ENCODE measurements at regions not wholly inside any gene's neighbourhood (a gene's known extent, or its start where the extent isn't known, plus 50 kb on each side); places are given as distances from the start of the nearest gene placed in this dataset.

GRCh38 chr6:6969761-6970223 lies 138.0 kb upstream of the RREB1 start:
- 83 to 88% methylated on average over 10 of the region's 10 CpGs for WGBS, 2 experiments
- H3K9me3 ChIP-seq (ENCODE audit: control insufficient read depth, low read length) = no peaks in the 10 kb centered on the region
- H3K27ac ChIP-seq (ENCODE audit: insufficient read depth, low read depth, low read length, poor library complexity, severe bottlenecking) = no peak overlapping the region
- H3K4me3 ChIP-seq (ENCODE audit: insufficient read depth, low read depth, low read length) = no peak overlapping the region
- H3K27me3 ChIP-seq (ENCODE audit: control insufficient read depth, insufficient read depth, low read length, poor library complexity, severe bottlenecking) = no peaks in the 10 kb centered on the region
- H3K4me1 ChIP-seq (ENCODE audit: control insufficient read depth, insufficient read depth, low read length) = no peaks in the 10 kb centered on the region
- H3K36me3 ChIP-seq (ENCODE audit: control insufficient read depth, insufficient read depth, low read length) = no peaks in the 10 kb centered on the region

- H3K27me3 ChIP-seq (ENCODE audit: control insufficient read depth, insufficient read depth, low read length, poor library complexity, severe bottlenecking) = no peaks in the 10 kb centered on the region
- H3K4me3 ChIP-seq (ENCODE audit: insufficient read depth, low read depth, low read length) = no peak overlapping the region
- H3K36me3 ChIP-seq (ENCODE audit: control insufficient read depth, insufficient read depth, low read length) = no peaks in the 10 kb centered on the region
- 93 to 96% methylated on average over 16 of the region's 16 CpGs for WGBS, 2 experiments
- no peaks in the 10 kb centered on the region for H3K4me1 ChIP-seq (ENCODE audit: control insufficient read depth, insufficient read depth, low read length)
- H3K27ac ChIP-seq (ENCODE audit: insufficient read depth, low read depth, low read length, poor library complexity, severe bottlenecking) = no peak overlapping the region
- no peaks in the 10 kb centered on the region for H3K9me3 ChIP-seq (ENCODE audit: control insufficient read depth, low read length)
Measured at GRCh38 chr6:6970851-6971250, 136.9 kb upstream of the RREB1 start.

- no peaks in the 10 kb centered on the region for H3K9me3 ChIP-seq (ENCODE audit: control insufficient read depth, low read length)
Measured at GRCh38 chr6:6971369-6971768, 136.4 kb upstream of the RREB1 start.

GRCh38 chr6:6972456-6972855 lies 135.3 kb upstream of the RREB1 start:
- no peak overlapping the region for H3K27ac ChIP-seq (ENCODE audit: insufficient read depth, low read depth, low read length, poor library complexity, severe bottlenecking)
- no peaks in the 10 kb centered on the region for H3K4me1 ChIP-seq (ENCODE audit: control insufficient read depth, insufficient read depth, low read length)
- 62 to 67% methylated on average over 2 of the region's 2 CpGs for WGBS, 2 experiments
- H3K27me3 ChIP-seq (ENCODE audit: control insufficient read depth, insufficient read depth, low read length, poor library complexity, severe bottlenecking) = no peaks in the 10 kb centered on the region
- H3K36me3 ChIP-seq (ENCODE audit: control insufficient read depth, insufficient read depth, low read length) = no peaks in the 10 kb centered on the region
- H3K9me3 ChIP-seq (ENCODE audit: control insufficient read depth, low read length) = no peaks in the 10 kb centered on the region
- H3K4me3 ChIP-seq (ENCODE audit: insufficient read depth, low read depth, low read length) = no peak overlapping the region

More at GRCh38 chr6:6971369-6971768, 136.4 kb upstream of the RREB1 start:
- Histone ChIP-seq H3K27ac (ENCODE audit: insufficient read depth, low read depth, low read length, poor library complexity, severe bottlenecking) (no peak overlapping the region), H3K4me1 (ENCODE audit: control insufficient read depth, insufficient read depth, low read length) (no peaks in the 10 kb centered on the region), H3K36me3 (ENCODE audit: control insufficient read depth, insufficient read depth, low read length) (no peaks in the 10 kb centered on the region), H3K4me3 (ENCODE audit: insufficient read depth, low read depth, low read length) (no peak overlapping the region), H3K27me3 (ENCODE audit: control insufficient read depth, insufficient read depth, low read length, poor library complexity, severe bottlenecking) (no peaks in the 10 kb centered on the region)
- WGBS, 2 experiments = 87 to 90% methylated on average over 11 of the region's 11 CpGs

GRCh38 chr6:6973721-6974120 lies 134.0 kb upstream of the RREB1 start:
- no peaks in the 10 kb centered on the region for H3K27me3 ChIP-seq (ENCODE audit: control insufficient read depth, insufficient read depth, low read length, poor library complexity, severe bottlenecking)
- no peak overlapping the region for H3K27ac ChIP-seq (ENCODE audit: insufficient read depth, low read depth, low read length, poor library complexity, severe bottlenecking)
- 89 to 90% methylated on average over 6 of the region's 6 CpGs for WGBS, 2 experiments
- no peaks in the 10 kb centered on the region for H3K4me1 ChIP-seq (ENCODE audit: control insufficient read depth, insufficient read depth, low read length)
- no peak overlapping the region for H3K4me3 ChIP-seq (ENCODE audit: insufficient read depth, low read depth, low read length)
- H3K9me3 ChIP-seq (ENCODE audit: control insufficient read depth, low read length) = no peaks in the 10 kb centered on the region
- H3K36me3 ChIP-seq (ENCODE audit: control insufficient read depth, insufficient read depth, low read length) = no peaks in the 10 kb centered on the region

- Histone ChIP-seq H3K36me3 (ENCODE audit: control insufficient read depth, insufficient read depth, low read length) (no peaks in the 10 kb centered on the region), H3K27ac (ENCODE audit: insufficient read depth, low read depth, low read length, poor library complexity, severe bottlenecking) (no peak overlapping the region), H3K27me3 (ENCODE audit: control insufficient read depth, insufficient read depth, low read length, poor library complexity, severe bottlenecking) (no peaks in the 10 kb centered on the region), H3K4me1 (ENCODE audit: control insufficient read depth, insufficient read depth, low read length) (no peaks in the 10 kb centered on the region), H3K4me3 (ENCODE audit: insufficient read depth, low read depth, low read length) (no peak overlapping the region), H3K9me3 (ENCODE audit: control insufficient read depth, low read length) (no peaks in the 10 kb centered on the region)
- WGBS, 2 experiments = 89 to 91% methylated on average over 6 of the region's 6 CpGs
Measured at GRCh38 chr6:6975459-6976111, 132.2 kb upstream of the RREB1 start.

GRCh38 chr6:6976193-6976592 lies 131.6 kb upstream of the RREB1 start:
- no peaks in the 10 kb centered on the region for H3K27me3 ChIP-seq (ENCODE audit: control insufficient read depth, insufficient read depth, low read length, poor library complexity, severe bottlenecking)
- H3K27ac ChIP-seq (ENCODE audit: insufficient read depth, low read depth, low read length, poor library complexity, severe bottlenecking) = no peak overlapping the region
- no peaks in the 10 kb centered on the region for H3K36me3 ChIP-seq (ENCODE audit: control insufficient read depth, insufficient read depth, low read length)
- H3K4me1 ChIP-seq (ENCODE audit: control insufficient read depth, insufficient read depth, low read length) = no peaks in the 10 kb centered on the region
- whole genome bisulfite sequencing, 2 experiments = 90 to 92% methylated on average over 4 of the region's 4 CpGs
- H3K9me3 ChIP-seq (ENCODE audit: control insufficient read depth, low read length) = no peaks in the 10 kb centered on the region
- H3K4me3 ChIP-seq (ENCODE audit: insufficient read depth, low read depth, low read length) = no peak overlapping the region

GRCh38 chr6:6978731-6979130 lies 129.0 kb upstream of the RREB1 start:
- Histone ChIP-seq H3K36me3 (ENCODE audit: control insufficient read depth, insufficient read depth, low read length) (no peaks in the 10 kb centered on the region), H3K4me3 (ENCODE audit: insufficient read depth, low read depth, low read length) (no peak overlapping the region), H3K27ac (ENCODE audit: insufficient read depth, low read depth, low read length, poor library complexity, severe bottlenecking) (no peak overlapping the region), H3K9me3 (ENCODE audit: control insufficient read depth, low read length) (no peaks in the 10 kb centered on the region), H3K27me3 (ENCODE audit: control insufficient read depth, insufficient read depth, low read length, poor library complexity, severe bottlenecking) (no peaks in the 10 kb centered on the region), H3K4me1 (ENCODE audit: control insufficient read depth, insufficient read depth, low read length) (no peaks in the 10 kb centered on the region)
- WGBS, 2 experiments = 79 to 82% methylated on average over 5 of the region's 5 CpGs

GRCh38 chr6:6980999-6981597 lies 126.7 kb upstream of the RREB1 start:
- Histone ChIP-seq H3K4me3 (ENCODE audit: insufficient read depth, low read depth, low read length) (no peak overlapping the region), H3K9me3 (ENCODE audit: control insufficient read depth, low read length) (no peaks in the 10 kb centered on the region), H3K4me1 (ENCODE audit: control insufficient read depth, insufficient read depth, low read length) (no peaks in the 10 kb centered on the region), H3K36me3 (ENCODE audit: control insufficient read depth, insufficient read depth, low read length) (no peaks in the 10 kb centered on the region), H3K27ac (ENCODE audit: insufficient read depth, low read depth, low read length, poor library complexity, severe bottlenecking) (no peak overlapping the region), H3K27me3 (ENCODE audit: control insufficient read depth, insufficient read depth, low read length, poor library complexity, severe bottlenecking) (no peaks in the 10 kb centered on the region)
- WGBS, 2 experiments = 94 to 96% methylated on average over 13 of the region's 14 CpGs

GRCh38 chr6:6981681-6982322 lies 126.0 kb upstream of the RREB1 start:
- 91 to 92% methylated on average over 4 of the region's 4 CpGs for WGBS, 2 experiments
- Histone ChIP-seq H3K27me3 (ENCODE audit: control insufficient read depth, insufficient read depth, low read length, poor library complexity, severe bottlenecking) (no peaks in the 10 kb centered on the region), H3K9me3 (ENCODE audit: control insufficient read depth, low read length) (no peaks in the 10 kb centered on the region), H3K27ac (ENCODE audit: insufficient read depth, low read depth, low read length, poor library complexity, severe bottlenecking) (no peak overlapping the region), H3K4me3 (ENCODE audit: insufficient read depth, low read depth, low read length) (no peak overlapping the region), H3K4me1 (ENCODE audit: control insufficient read depth, insufficient read depth, low read length) (no peaks in the 10 kb centered on the region), H3K36me3 (ENCODE audit: control insufficient read depth, insufficient read depth, low read length) (no peaks in the 10 kb centered on the region)

All from ectodermal cell (in vitro differentiated cells).